Urothelium cell line (cell line): ENCODE measurements at regions not wholly inside any gene's neighbourhood (a gene's known extent, or its start where the extent isn't known, plus 50 kb on each side); places are given as distances from the start of the nearest gene placed in this dataset.
"Not testable (repeated sequence)": the region's sequence is repeated elsewhere in the genome, so short reads cannot be mapped to it uniquely, and the experiment has no call there.

Source experiments
- DNase-seq: peaks from one replicate; pipeline ENCODE4 v3.0.0; 2011; ENCODE audit warnings: low spot score, mixed read lengths
- FAIRE-seq: peaks from 2 replicates; lab custom pipeline; 2011; peaks lifted over from hg19 to GRCh38; lab: Jason Lieb, UNC

DNA sequence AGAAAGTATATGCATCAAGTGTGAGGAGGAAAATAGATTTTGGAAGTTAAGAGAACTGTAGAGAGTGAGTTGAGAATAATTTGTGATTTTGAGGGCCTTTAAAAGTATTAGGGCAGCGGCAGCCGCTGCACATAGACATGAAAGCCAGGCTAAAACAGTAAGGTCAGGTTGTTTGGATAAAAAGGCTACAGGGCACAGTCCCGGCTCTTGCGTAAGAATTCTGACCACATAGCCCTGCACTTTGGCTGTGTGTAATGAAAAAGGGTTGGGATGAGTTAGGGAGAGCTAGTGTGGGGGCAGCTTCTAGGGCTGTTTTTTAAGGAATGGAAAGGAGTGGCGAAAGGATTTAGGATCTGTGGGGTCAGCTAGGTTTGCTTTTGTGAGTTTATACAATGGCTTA is 130.8 kb downstream of the CCDC71L start:
- DNase-seq, FAIRE-seq: not testable (repeated sequence)

DNA sequence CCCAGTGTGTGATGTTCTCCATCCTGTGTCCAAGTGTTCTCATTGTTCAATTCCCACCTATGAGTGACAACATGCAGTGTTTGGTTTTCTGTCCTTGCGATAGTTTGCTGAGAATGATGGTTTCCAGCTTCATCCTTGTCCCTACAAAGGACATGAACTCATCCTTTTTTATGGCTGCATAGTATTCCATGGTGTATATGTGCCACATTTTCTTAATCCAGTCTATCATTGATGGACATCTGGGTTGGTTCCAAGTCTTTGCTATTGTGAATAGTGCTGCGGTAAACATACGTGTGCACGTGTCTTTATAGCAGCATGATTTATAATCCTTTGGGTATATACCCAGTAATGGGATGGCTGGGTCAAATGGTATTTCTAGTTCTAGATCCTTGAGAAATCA is 134.3 kb downstream of the CCDC71L start:
- not testable (repeated sequence) for DNase-seq, FAIRE-seq

DNA sequence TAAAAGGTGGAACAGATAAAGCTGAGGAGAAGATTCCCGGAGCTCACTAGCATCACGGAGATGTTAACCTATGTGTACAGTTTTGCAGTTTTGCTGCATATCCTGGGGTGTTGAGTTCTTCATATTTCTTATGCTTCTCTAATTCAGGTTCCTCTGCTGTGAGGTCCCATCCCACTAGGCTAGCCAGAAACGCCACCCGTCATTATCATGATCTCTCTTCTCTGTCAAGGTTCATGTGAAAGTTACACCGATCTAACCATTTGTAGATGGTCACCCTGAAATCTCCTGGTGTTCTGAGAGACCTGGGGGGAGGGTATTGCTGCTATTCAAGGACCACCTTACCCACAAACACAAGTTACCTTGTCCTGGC is 136.3 kb downstream of the CCDC71L start:
- no peak for FAIRE-seq
- DNase-seq = no peak

DNA sequence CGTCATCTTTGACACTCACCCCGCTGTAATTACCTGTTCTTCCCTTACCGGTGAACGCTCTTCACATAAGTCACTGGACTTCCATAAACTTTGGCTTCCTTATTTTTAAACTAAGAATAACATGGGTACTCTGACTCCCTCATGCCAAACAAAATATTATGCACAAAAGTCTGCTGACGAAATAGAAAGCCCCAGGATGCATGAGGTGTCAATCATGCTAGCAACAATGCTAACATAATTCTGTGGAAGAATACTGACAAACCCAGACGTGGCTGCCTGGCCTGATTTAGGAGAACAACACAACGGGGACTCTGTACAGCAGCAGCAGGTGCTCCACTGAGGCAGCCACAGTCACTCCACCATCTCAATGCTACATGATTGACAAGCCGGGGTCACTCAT is 137.5 kb downstream of the CCDC71L start:
- FAIRE-seq = no peak
- no peak for DNase-seq

DNA sequence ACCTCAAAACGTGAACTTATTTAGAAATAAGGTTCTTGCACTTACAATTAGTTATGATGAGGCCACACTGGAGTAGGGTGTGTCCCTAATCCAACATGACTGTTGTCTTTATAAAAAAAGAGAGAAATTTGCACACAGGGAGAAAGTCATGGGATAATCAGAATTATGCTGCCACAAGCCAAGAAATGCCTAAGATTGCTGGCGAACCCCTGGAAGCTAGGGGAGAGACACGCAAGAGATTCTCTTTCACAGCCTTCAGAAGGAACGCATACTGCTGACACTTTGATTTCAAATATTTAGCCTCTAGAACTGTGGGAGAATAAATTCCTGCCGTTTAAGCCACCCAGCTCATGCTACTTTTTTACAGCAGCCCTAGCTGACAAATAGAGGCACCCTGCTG is 138.3 kb downstream of the CCDC71L start:
- DNase-seq (no peak), FAIRE-seq (no peak)

DNA sequence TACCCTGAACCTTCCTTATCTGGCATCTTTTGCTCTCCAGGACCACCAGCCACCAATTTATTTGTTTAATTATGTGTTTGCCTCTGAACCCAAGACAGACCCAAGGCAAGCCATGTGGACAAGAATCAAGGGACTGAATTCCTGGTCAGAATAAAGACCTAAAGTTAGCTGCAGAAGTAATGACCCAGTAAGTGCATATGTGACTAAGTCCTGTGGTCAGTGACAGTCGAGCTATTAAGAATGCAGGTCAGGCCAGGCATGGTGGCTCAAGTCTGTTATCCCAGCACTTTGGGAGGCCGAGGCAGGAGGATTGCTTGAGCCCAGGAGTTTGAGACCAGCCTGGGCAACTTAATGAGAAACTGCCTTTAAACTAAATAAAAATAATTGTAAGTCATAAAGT is 139.4 kb downstream of the CCDC71L start:
- no peak for DNase-seq

DNA sequence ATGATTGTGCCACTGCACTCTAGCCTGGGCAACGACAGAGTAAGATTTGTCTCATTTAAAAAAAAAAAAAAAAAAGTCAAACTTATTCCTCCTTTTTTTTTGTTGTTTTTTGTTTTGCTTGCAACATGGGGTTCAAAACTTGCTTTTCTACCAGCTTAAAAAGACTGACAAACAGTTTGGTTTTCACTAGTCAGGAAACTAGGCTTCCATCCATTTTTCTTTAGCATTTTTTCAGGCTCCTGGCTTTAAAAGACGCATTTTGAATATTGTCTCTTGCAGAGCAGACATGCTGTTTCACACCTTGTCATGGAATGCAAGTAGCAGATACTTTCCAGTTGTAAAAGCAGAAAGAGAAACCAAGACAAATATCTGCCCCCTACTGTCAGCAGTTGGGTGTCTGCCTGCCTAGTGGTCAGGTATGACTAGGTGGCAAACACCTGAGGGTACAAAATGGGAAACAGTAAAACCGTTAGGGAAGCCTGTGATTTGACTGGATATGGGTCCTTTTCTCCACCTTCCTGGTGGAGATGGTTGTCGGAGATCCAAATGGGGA is 139.9 kb downstream of the CCDC71L start:
- FAIRE-seq = no peak
- no peak for DNase-seq

More for the DNA sequence above, 139.4 kb downstream of the CCDC71L start:
- no peak for FAIRE-seq

DNA sequence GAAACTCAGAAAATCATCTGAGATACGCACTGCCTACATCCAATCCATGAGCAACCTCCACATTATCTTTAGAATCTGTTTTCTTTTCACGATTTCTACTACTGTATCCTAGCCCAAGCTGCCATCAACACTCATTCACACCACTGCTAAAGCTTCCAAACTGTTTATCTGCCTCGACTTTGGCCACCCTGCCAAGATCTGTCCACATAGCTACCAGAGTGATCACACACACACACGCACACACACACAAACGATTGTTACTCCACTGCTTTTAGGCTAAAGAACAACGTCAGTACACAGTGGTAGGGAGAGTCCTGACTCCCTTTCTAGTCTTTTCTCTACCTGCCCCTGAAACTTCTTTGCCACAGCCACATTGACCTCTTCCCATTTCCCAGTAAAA is 142.0 kb downstream of the CCDC71L start:
- no peak for DNase-seq

DNA sequence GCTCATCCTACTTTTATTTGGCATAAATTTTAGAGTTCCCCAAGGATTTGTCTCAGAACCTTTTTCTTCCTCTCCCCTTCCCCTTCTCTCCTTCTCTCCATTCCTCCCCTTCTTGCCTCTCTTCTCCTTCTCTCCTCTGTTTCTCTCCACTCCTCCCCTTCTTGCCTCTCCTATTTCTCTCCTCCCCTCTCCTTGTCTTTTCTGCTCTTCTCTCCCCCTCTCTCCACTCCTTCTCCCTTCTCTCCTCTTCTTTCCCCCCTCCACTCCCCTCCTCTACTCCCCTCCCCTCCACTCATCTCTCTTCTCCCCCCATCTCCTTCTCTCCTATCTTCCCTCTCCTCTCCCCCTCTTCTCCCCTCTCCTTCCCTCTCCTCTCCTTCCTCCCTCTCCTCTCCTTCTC is 142.7 kb downstream of the CCDC71L start:
- FAIRE-seq = no peak
- DNase-seq = no peak

More for the DNA sequence above, 142.0 kb downstream of the CCDC71L start:
- FAIRE-seq = no peak

DNA sequence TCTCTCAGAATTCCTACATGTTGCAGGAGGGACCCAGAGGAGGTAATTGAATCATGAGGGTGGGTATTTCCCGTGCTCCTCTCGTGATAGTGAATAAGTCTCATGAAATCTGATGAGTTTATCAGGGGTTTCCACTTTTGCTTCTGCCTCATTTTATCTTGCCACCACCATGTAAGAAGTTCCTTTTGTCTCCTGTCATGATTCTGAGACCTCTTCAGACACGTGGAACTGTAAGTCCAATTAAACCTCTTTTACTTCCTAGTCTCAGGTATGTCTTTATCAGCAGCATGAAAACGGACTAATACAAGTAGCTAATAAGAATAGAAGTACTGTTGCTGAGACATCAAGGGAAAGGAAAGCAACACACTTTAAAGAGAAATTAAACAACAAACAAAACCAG is 143.4 kb downstream of the CCDC71L start:
- DNase-seq (no peak), FAIRE-seq (no peak)

DNA sequence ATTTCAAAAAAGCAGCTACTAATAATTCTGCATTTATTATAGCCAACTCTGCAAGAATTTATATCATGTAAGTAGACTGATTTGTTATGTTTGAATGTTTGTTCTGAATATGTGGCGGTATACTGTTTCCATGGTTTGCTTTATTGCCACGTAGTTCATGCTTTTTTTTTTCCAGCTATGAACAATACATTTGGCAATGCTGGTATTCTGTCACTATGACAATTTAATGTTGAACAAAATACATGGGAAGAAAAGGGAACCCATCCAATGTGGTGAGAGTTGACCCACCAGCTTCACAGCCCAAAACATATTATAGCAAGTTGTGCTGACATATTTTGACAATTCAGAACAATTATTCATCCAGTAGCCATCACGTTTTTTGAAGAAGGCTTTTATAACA is 145.6 kb downstream of the CCDC71L start:
- no peak for FAIRE-seq
- no peak for DNase-seq

DNA sequence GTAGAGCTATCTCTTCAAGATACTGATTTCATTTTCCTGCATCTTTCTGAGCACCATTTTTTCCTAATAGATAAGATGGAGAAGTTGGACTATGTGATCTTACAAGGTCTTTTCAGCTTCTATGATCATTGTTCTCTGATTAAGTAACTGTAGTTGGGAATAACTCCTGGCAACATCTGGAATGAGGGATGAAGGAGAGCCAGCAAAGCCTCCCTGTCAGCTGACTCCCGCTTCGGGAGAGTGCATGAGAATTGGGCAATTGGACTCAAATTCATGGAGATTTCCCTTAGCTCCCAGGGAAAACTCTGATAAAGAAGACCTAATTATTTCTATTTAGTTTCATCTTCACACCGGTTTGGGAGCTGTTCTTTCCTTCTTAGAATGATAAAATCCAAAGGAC is 146.1 kb downstream of the CCDC71L start:
- DNase-seq (no peak), FAIRE-seq (no peak)

DNA sequence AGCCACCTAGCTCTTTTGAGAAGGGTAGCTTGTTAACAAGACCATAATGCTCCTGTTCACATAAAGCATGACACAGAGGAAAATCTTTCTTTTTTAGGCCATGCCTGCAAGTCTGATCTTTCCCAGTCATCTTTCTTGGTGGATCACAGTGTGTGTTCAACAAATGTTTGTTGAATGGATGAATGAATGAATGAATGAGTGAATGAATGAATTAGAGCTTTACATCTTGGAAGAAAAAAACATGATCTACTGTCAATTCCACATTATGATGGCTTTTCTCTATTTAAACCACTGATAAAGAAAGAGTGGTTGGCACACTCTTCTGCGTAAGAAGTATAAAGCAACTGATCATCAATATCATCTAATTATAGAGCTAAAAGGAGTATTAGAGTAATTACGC is 148.7 kb downstream of the CCDC71L start:
- DNase-seq (no peak), FAIRE-seq (peak; percentile 68)

DNA sequence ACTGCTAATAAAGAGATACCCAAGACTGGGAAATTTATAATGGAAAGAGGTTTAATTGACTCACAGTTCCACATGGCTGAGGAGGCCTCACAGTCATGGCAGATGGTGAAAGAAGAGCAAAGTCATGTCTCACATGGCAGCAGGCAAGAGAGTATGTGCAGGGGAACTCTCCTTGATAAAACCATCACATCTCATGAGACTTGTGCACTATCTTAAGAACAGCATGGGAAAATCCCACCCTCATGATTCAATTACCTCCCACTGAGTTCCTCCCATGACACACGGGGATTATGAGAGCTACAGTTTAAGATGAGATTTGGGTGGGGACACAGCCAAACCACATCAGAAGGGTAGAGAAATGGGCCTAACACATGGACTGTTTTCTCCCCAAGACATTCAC is 156.3 kb downstream of the CCDC71L start:
- no peak for DNase-seq

DNA sequence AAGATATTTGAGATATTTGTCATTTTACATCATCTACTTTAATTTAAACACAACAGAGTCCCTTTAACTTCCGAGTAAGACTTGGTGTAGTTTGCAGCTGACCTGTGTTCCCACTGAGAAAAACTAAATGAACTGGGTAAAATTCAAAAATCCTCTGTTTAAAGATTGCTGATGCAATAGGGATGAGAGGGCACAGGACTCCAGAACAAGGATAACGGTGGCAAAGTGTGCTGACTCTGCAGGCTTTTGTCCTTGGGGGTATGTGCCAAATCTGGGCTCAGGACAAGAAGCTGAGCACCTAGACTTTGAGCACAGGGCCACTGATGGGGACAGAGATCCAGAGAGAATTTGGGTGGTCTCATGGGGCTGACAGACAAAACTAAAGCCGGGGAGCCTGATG is 156.8 kb downstream of the CCDC71L start:
- no peak for FAIRE-seq
- DNase-seq = no peak

More for the DNA sequence above, 156.3 kb downstream of the CCDC71L start:
- no peak for FAIRE-seq

DNA sequence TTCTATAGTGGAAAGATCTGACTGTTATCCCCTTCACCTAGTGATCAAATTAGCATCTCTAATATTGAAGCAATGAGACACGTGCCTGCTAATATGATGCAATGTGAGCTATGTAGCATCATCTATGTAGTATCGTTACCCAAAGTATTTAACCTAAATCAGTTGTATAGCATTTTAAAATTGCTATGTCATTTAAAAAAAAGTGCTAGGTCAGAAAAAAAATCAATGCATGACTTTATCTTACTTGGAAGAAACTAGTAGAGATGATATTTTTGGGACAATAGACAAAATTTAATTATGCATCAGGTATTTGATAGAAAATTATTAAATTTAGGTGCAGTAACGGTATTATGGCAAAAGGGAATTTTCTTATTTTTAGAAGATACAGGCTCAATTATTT is 157.3 kb downstream of the CCDC71L start:
- DNase-seq (no peak), FAIRE-seq (no peak)

DNA sequence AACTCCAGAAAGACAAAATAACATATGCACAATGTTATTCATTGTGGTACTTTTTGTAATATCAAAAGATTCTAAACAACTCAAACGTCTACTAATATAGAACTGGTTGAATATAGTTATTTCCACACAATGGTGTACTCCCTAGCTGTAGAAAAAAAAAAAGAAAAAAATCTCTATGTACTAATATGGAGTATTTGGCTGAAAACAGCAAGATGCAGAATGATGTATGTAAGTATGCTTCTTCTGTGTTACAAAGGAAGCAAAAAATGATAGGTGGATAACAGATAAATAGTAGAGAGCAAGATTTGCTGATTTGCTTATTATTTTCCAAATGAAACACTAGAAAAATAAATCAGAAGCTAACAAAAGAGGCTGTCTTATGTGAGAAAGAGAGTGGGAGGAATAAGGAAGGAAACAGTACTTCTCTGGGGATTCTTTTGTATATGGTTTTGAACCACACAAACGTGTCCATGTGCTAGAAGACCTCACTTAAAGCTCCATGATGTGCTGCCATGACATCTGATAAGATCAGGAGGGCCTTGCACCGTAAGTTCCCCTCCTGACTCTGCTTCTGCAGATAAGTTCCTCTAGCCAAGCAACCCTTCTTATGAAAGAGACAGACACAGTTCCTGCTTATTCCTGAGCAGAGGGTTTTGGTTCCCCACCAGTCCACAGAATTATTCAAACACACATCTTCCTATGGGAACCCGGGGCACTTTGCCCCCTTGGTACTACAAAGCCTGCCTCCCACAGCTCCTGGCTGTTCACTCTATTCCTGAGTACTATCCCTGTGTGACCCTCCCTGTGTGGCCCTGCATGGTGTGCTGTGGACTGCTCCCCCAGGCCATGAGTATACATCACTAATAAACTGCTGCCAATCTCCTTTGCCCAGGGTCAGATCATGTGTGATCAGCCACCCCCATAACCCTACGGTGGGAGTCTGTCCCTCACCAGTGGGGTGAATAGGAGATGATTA is 159.1 kb downstream of the CCDC71L start:
- DNase-seq (no peak), FAIRE-seq (no peak)

DNA sequence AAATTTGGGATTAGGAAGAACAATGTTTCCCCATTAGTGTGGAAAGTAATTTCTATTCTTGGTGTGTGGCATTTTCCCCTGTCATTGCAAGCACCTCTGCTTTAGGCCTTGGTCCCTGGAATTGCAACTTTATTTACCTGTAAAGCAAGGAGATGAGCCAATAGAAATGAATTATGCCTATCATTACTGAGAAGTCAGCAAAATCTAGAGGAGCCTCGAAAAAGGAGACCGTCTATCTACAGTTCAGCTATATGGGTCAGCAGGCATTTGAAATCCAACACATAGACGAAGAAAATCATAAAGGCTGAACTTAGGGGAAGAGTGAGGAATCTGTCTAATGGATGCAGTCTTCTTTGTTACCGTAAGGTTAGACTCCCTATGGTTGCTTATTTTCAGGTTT is 161.1 kb downstream of the CCDC71L start:
- DNase-seq = no peak
- FAIRE-seq = no peak

DNA sequence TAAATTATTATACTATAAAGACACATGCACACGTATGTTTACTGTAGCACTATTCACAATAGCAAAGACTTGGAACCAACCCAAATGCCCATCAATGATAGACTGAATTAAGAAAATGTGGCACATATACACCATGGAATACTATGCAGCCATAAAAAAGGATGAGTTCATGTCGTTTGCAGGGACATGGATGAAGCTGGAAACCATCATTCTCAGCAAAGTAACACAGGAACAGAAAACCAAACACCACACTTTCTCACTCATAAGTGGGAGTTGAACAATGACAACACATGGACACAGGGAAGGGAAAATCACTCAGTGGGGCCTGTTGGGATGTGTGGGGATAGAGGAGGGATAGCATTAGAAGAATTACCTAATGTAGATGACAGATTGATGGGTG is 163.0 kb downstream of the CCDC71L start:
- not testable (repeated sequence) for DNase-seq, FAIRE-seq

DNA sequence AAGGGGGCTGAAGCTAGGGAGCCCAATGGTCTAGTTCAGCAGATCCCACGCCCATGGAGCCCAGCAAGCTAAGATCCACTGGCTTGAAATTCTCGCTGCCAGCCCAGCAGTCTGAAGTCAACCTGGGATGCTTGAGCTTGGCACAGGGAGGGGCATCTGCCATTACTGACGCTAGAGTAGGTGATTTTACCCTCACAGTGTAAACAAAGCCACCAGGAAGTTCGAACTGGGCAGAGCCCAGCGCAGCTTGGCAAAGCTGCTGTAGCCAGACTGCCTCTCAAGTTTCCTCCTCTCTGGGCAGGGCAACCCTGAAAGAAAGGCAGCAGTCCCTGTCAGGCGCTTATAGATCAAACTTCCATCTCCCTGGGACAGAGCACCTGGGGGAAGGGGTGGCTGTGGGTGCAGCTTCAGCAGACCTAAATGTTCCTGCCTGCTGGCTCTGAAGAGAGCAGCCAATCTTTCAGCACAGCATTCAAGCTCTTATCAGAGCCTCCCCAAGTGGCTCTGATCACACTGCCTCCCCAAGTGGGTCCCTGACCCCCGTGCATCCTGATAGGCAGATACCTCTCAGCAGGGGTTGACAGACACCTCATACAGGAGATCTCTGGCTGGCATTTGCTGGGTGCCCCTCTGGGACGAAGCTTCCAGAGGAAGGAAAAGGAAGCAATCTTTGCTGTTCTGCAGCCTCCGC is 167.8 kb downstream of the CCDC71L start:
- FAIRE-seq (no peak), DNase-seq (no peak)

DNA sequence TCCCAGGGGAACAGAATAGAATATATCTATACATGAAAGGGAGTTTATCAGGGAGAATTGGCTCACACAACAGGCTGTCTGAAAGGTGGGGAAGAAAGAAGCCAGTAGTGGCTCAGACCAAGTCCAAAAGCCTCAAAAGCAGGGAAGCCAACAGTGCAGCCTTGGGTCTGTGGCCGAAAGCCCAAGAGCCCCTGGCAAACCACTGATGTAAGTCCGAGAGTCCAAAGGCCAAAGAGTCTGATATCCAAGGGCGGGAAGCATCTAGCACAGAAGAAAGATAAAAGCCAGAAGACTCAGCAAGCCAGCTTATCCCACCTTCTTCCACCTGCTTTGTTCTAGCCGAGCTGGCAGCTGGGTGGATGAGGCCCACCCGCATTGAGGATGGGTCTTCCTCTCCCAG is 172.5 kb downstream of the CCDC71L start:
- DNase-seq = no peak
- FAIRE-seq = no peak

DNA sequence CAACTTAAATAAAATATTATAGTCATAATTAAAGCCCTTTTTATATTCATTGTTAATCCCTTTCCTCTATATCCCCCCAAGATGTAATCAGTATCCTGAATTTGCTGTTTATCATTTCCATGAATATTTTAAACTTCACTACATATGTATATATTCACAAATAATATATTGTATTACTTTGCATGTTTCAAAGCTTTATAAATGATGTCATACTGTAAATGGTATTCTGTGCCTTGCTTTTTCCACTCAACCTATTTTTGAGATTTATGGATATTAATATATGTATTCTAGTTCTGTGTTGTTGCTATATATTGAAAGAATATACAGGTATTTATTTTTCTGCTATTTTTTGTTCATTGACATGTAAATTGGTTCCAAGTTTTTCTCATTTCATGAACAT is 173.1 kb downstream of the CCDC71L start:
- FAIRE-seq = no peak

More for the DNA sequence above, 173.1 kb downstream of the CCDC71L start:
- no peak for DNase-seq
